OCI-LY7 (cell line): ENCODE measurements at regions not wholly inside any gene's neighbourhood (a gene's known extent, or its start where the extent isn't known, plus 50 kb on each side); places are given as distances from the start of the nearest gene placed in this dataset.

ENCODE experiments used
- BruUV-seq: library from RNA; stranded (reverse); fragments of 400-500 nt; replicated peaks from 2 replicates; lab custom pipeline; 2021; lab: Mats Ljungman, UMichigan
- CTCF ChIA-PET: fragments of 300-600 bp; sonication (Branson Sonifier 250); formaldehyde crosslinking; loops from one replicate; lab custom pipeline; 2022; ENCODE audit warnings: antibody characterized with exemption; ENCODE audit not compliant: unreplicated experiment; lab: Charles Lee
- POLR2A ChIA-PET: fragments of 300-600 bp; sonication (Branson Sonifier 250); formaldehyde crosslinking; loops from one replicate; lab custom pipeline; 2022; ENCODE audit warnings: antibody characterized with exemption; lab: Charles Lee
- DNase-seq: peaks from one replicate; pipeline ENCODE4 v3.0.0-alpha.2; 2015; ENCODE audit warnings: low spot score
- H2AFZ ChIP-seq: fragments of 200-600 bp; sonication (generic), shearing (Covaris generic); 2 replicates; pipeline ENCODE4 v1.6.1; 2014; ENCODE audit warnings: mild to moderate bottlenecking, antibody characterized with exemption, low read length, moderate library complexity
- H3K27ac ChIP-seq: fragments of 200-600 bp; sonication (generic); 2 replicates; pipeline ENCODE4 v1.5.1; 2014; ENCODE audit warnings: mixed run types, low read depth, mild to moderate bottlenecking, moderate library complexity, low read length, inconsistent platforms; ENCODE audit not compliant: poor library complexity, severe bottlenecking
- H3K36me3 ChIP-seq: fragments of 200-600 bp; sonication (generic); 2 replicates; pipeline ENCODE4 v1.6.1; 2014; ENCODE audit warnings: mild to moderate bottlenecking, antibody characterized with exemption, low read length, moderate library complexity, mixed read lengths; ENCODE audit not compliant: insufficient read depth
- H3K4me1 ChIP-seq: fragments of 200-600 bp; sonication (generic); 2 replicates; pipeline ENCODE4 v1.5.1; 2014; ENCODE audit warnings: mild to moderate bottlenecking, low read length; ENCODE audit not compliant: insufficient read depth, poor library complexity, severe bottlenecking
- H3K4me2 ChIP-seq: fragments of 200-600 bp; sonication (generic); 2 replicates; pipeline ENCODE4 v1.6.1; 2014; ENCODE audit warnings: mild to moderate bottlenecking, low read length
- H3K4me3 ChIP-seq: fragments of 200-600 bp; sonication (generic); 2 replicates; pipeline ENCODE4 v1.5.1; 2014; ENCODE audit warnings: mild to moderate bottlenecking, low read depth, low read length; ENCODE audit not compliant: poor library complexity, severe bottlenecking
- H3K79me2 ChIP-seq: fragments of 200-600 bp; sonication (generic); 2 replicates; pipeline ENCODE4 v1.6.1; 2016; ENCODE audit warnings: low read depth, mild to moderate bottlenecking, low read length, moderate library complexity, mixed read lengths; ENCODE audit not compliant: insufficient read depth
- H3K9me2 ChIP-seq: fragments of 200-600 bp; sonication (generic); 2 replicates; pipeline ENCODE4 v1.6.1; 2016; ENCODE audit warnings: mild to moderate bottlenecking, low read length, mixed read lengths; ENCODE audit not compliant: insufficient read depth
- H3K9me3 ChIP-seq: fragments of 200-600 bp; sonication (generic); 2 replicates; pipeline ENCODE4 v1.6.1; 2014; ENCODE audit warnings: mild to moderate bottlenecking, mixed run types, low read length, mixed read lengths
- H4K20me1 ChIP-seq: fragments of 200-600 bp; sonication (generic); 2 replicates; pipeline ENCODE4 v1.6.1; 2014; ENCODE audit warnings: mild to moderate bottlenecking, antibody characterized with exemption, low read length, moderate library complexity, mixed read lengths; ENCODE audit not compliant: insufficient read depth
- CTCF ChIP-seq: fragments of 200-600 bp; sonication (generic); conservative IDR thresholded peaks from 2 replicates; pipeline ENCODE4 v1.5.1; 2014; ENCODE audit warnings: mild to moderate bottlenecking, antibody characterized with exemption, low read length, moderate library complexity, mixed read lengths
- EZH2phosphoT487 ChIP-seq: fragments of 200-600 bp; sonication (generic); IDR thresholded peaks from 2 replicates; pipeline ENCODE4 v1.6.1; 2018; ENCODE audit warnings: low read depth, borderline replicate concordance, mild to moderate bottlenecking, mixed run types, antibody characterized with exemption, low read length, moderate library complexity, mixed read lengths
- intact Hi-C: fragments of 100-400 bp; cut with micrococcal nuclease; formaldehyde crosslinking; loops from one replicate; pipeline ENCODE4 v1.10.0; 2022; ENCODE audit not compliant: unreplicated experiment

GRCh38 chr11:69368119-69368880 is 74.3 kb downstream of the MYEOV start:
- CTCF ChIA-PET: no interaction called here
- Histone ChIP-seq H3K4me2 (no peak overlapping the region), H3K9me3 (no peaks in the 10 kb centered on the region), H3K9me2 (no peaks in the 10 kb centered on the region), H4K20me1 (no peaks in the 10 kb centered on the region), H3K36me3 (no peaks in the 10 kb centered on the region), H3K27ac (no peak overlapping the region), H2AFZ (no peak overlapping the region), H3K4me3 (no peak overlapping the region), H3K4me1 (no peaks in the 10 kb centered on the region), H3K79me2 (no peaks in the 10 kb centered on the region)
- TF ChIP-seq EZH2phosphoT487: no peak
- no peak for TF ChIP-seq CTCF
- no TSS peak for BruUV-seq
- no peak for DNase-seq
- POLR2A ChIA-PET: no interaction called here
- intact Hi-C loops: no loop called here

- Histone ChIP-seq H3K9me3 (no peaks in the 10 kb centered on the region), H3K36me3 (no peaks in the 10 kb centered on the region), H4K20me1 (no peaks in the 10 kb centered on the region), H3K79me2 (no peaks in the 10 kb centered on the region), H3K4me1 (no peaks in the 10 kb centered on the region), H3K4me3 (no peak overlapping the region), H3K9me2 (no peaks in the 10 kb centered on the region), H3K27ac (no peak overlapping the region), H2AFZ (no peak overlapping the region), H3K4me2 (no peak overlapping the region)
- BruUV-seq: no TSS peak
- ChIA-PET POLR2A (no interaction called here), CTCF (no interaction called here)
- intact Hi-C loops: no loop called here
- TF ChIP-seq EZH2phosphoT487: no peak
- TF ChIP-seq CTCF: no peak
- no peak for DNase-seq
Measured at GRCh38 chr11:69369210-69369825, 75.4 kb downstream of the MYEOV start.

GRCh38 chr11:69369945-69370344 is 76.0 kb downstream of the MYEOV start:
- Histone ChIP-seq H3K79me2 (no peaks in the 10 kb centered on the region), H2AFZ (no peak overlapping the region), H4K20me1 (no peaks in the 10 kb centered on the region), H3K4me3 (no peak overlapping the region), H3K27ac (no peak overlapping the region), H3K9me2 (no peaks in the 10 kb centered on the region), H3K4me1 (no peaks in the 10 kb centered on the region), H3K36me3 (no peaks in the 10 kb centered on the region), H3K4me2 (no peak overlapping the region), H3K9me3 (no peaks in the 10 kb centered on the region)
- DNase-seq: no peak
- ChIA-PET POLR2A (no interaction called here), CTCF (no interaction called here)
- BruUV-seq: no TSS peak
- TF ChIP-seq CTCF: no peak
- TF ChIP-seq EZH2phosphoT487: no peak
- intact Hi-C loops: no loop called here
